ENCODE measurements at regions not wholly inside any gene's neighbourhood (a gene's known extent, or its start where the extent isn't known, plus 50 kb on each side); places are given as distances from the start of the nearest gene placed in this dataset.
A peak's percentile ranks its signal among the peaks of the same experiment; 100 is the strongest.

GRCh38 chr3:152516216-152516615 is 247.5 kb downstream of the MBNL1 start:
- no peak for DNase-seq

GRCh38 chr3:152517502-152517901 is 248.8 kb downstream of the MBNL1 start:
- DNase-seq = no peak

- DNase-seq = no peak
These were observed 249.6 kb downstream of the MBNL1 start for GRCh38 chr3:152518346-152518745.

GRCh38 chr3:152519376-152519775 is 250.6 kb downstream of the MBNL1 start:
- no peak for DNase-seq

GRCh38 chr3:152522036-152522435 is 253.3 kb downstream of the MBNL1 start:
- no peak for DNase-seq

- no peak for DNase-seq
These were observed 255.7 kb downstream of the MBNL1 start for GRCh38 chr3:152524198-152525140.

- no peak for DNase-seq
These were observed 263.0 kb downstream of the MBNL1 start for GRCh38 chr3:152531717-152532116.

GRCh38 chr3:152538518-152538917 is 269.8 kb downstream of the MBNL1 start:
- no peak for DNase-seq

- DNase-seq = no peak
These were observed 270.5 kb downstream of the MBNL1 start for GRCh38 chr3:152539191-152539764.

GRCh38 chr3:152540120-152540519 is 271.4 kb downstream of the MBNL1 start:
- no peak for DNase-seq

- no peak for DNase-seq
These were observed 278.4 kb downstream of the MBNL1 start for GRCh38 chr3:152547153-152547552.

- no peak for DNase-seq
These were observed 280.5 kb downstream of the MBNL1 start for GRCh38 chr3:152549263-152549662.

- DNase-seq = no peak
These were observed 281.6 kb downstream of the MBNL1 start for GRCh38 chr3:152550284-152550683.

GRCh38 chr3:152554980-152555379 is 280.0 kb upstream of the P2RY1 start:
- DNase-seq = no peak

- no peak for DNase-seq
These were observed 279.2 kb upstream of the P2RY1 start for GRCh38 chr3:152555666-152556291.

GRCh38 chr3:152556731-152557254 is 278.1 kb upstream of the P2RY1 start:
- no peak for DNase-seq

- no peak for DNase-seq
These were observed 277.5 kb upstream of the P2RY1 start for GRCh38 chr3:152557302-152557999.

GRCh38 chr3:152558386-152558785 is 276.5 kb upstream of the P2RY1 start:
- no peak for DNase-seq

GRCh38 chr3:152559246-152559645 is 275.7 kb upstream of the P2RY1 start:
- DNase-seq = no peak

GRCh38 chr3:152564459-152564858 is 270.5 kb upstream of the P2RY1 start:
- DNase-seq = no peak

GRCh38 chr3:152574461-152575079 is 260.4 kb upstream of the P2RY1 start:
- DNase-seq = peak; percentile 16

GRCh38 chr3:152578769-152579168 is 256.2 kb upstream of the P2RY1 start:
- no peak for DNase-seq

GRCh38 chr3:152581951-152582350 is 253.0 kb upstream of the P2RY1 start:
- no peak for DNase-seq

Measured in CD4-positive, alpha-beta T cell treated with Interferon gamma for 1 hour (primary cell).